Astrocyte (in vitro differentiated cells and primary cell): ENCODE measurements at regions not wholly inside any gene's neighbourhood (a gene's known extent, or its start where the extent isn't known, plus 50 kb on each side); places are given as distances from the start of the nearest gene placed in this dataset.

ENCODE experiments used
- DNase-seq: peaks from one replicate; pipeline ENCODE4 v3.0.0-alpha.2; 2010; ENCODE audit warnings: low read depth
- FAIRE-seq: peaks from 2 replicates; lab custom pipeline; 2011; peaks lifted over from hg19 to GRCh38; lab: Jason Lieb, UNC
- H2AFZ ChIP-seq: 2 replicates; pipeline ENCODE4 v1.6.0; 2012; ENCODE audit warnings: low read depth, low read length, inconsistent platforms
- H3K27ac ChIP-seq: 2 replicates; pipeline ENCODE4 v1.5.1; 2011; ENCODE audit warnings: low read depth, low read length, inconsistent platforms
- H3K27me3 ChIP-seq: 2 replicates; pipeline ENCODE4 v1.6.0; 2011; ENCODE audit warnings: low read length, inconsistent platforms; ENCODE audit not compliant: insufficient read depth
- H3K36me3 ChIP-seq: 2 replicates; pipeline ENCODE4 v1.5.1; 2011; ENCODE audit warnings: low read length, inconsistent platforms; ENCODE audit not compliant: insufficient read depth
- H3K4me1 ChIP-seq: 2 replicates; pipeline ENCODE4 v1.5.1; 2011; ENCODE audit warnings: low read length, inconsistent platforms; ENCODE audit not compliant: insufficient read depth
- H3K4me2 ChIP-seq: 2 replicates; pipeline ENCODE4 v1.6.0; 2012; ENCODE audit warnings: low read length, inconsistent platforms
- H3K4me3 ChIP-seq: 2 replicates; pipeline ENCODE4 v1.5.1; 2011; ENCODE audit warnings: low read depth, mild to moderate bottlenecking, low read length, inconsistent platforms; ENCODE audit not compliant: insufficient read depth
- H3K79me2 ChIP-seq: 2 replicates; pipeline ENCODE4 v1.6.0; 2012; ENCODE audit warnings: mild to moderate bottlenecking, low read length, inconsistent platforms; ENCODE audit not compliant: insufficient read depth
- H3K9ac ChIP-seq: 2 replicates; pipeline ENCODE4 v1.6.0; 2012; ENCODE audit warnings: mild to moderate bottlenecking, low read length, inconsistent platforms
- H3K9me3 ChIP-seq: 2 replicates; pipeline ENCODE4 v1.5.1; 2012; ENCODE audit warnings: low read depth, mild to moderate bottlenecking, low read length, inconsistent platforms; ENCODE audit not compliant: insufficient read depth
- H4K20me1 ChIP-seq: 2 replicates; pipeline ENCODE4 v1.6.0; 2012; ENCODE audit warnings: low read length, inconsistent platforms; ENCODE audit not compliant: insufficient read depth
- H3K27ac Mint-ChIP-seq: one replicate; pipeline ENCODE4 v1.8.0; 2021; ENCODE audit warnings: mild to moderate bottlenecking, mixed read lengths; ENCODE audit not compliant: unreplicated experiment
- H3K27me3 Mint-ChIP-seq: one replicate; pipeline ENCODE4 v1.8.0; 2021; ENCODE audit warnings: low read depth, mixed read lengths; ENCODE audit not compliant: unreplicated experiment
- H3K36me3 Mint-ChIP-seq: one replicate; pipeline ENCODE4 v1.8.0; 2021; ENCODE audit warnings: low read depth, mixed read lengths; ENCODE audit not compliant: unreplicated experiment
- H3K4me1 Mint-ChIP-seq: one replicate; pipeline ENCODE4 v1.8.0; 2021; ENCODE audit warnings: low read depth, mixed read lengths; ENCODE audit not compliant: unreplicated experiment
- H3K4me3 Mint-ChIP-seq: one replicate; pipeline ENCODE4 v1.8.0; 2021; ENCODE audit warnings: mild to moderate bottlenecking, moderate library complexity, mixed read lengths; ENCODE audit not compliant: unreplicated experiment
- H3K9me3 Mint-ChIP-seq: one replicate; pipeline ENCODE4 v1.8.0; 2021; ENCODE audit warnings: mild to moderate bottlenecking, mixed read lengths; ENCODE audit not compliant: unreplicated experiment
- EZH2 ChIP-seq: IDR thresholded peaks from 2 replicates; pipeline ENCODE4 v1.6.1; 2012; ENCODE audit warnings: mild to moderate bottlenecking, low read length, inconsistent platforms; ENCODE audit not compliant: insufficient read depth
- TF ChIP-seq, protein P1 (sequence below): IDR thresholded peaks from 2 replicates; pipeline ENCODE4 v1.5.1; 2011; ENCODE audit warnings: low read depth, mild to moderate bottlenecking, inconsistent platforms, low read length, moderate library complexity; ENCODE audit not compliant: insufficient read depth

DNA sequence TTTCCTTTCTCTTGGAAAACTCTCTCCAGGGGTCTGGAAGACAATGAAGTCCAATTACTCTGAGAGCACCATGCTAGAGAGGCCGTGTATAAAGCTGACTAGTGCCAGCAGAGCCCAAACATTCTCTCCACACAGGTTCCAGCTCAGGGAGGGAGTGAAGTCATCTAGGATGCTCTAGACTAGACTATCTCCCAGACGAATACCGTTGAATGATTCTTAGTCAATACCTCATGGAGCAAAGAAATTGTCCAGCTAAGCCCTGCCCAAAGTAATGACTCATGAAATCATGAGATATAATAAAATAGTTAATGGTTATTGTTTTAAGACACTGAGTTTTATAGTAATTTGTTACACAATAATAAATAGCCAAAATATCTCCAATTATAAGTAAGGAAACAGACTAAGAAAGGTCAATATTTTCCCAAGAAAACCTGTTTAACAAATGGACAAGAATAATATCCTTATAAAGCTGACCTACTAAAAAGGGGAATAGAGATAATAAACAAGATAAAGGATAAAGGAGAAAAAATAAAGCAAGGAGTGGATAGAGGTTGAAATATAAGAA is 163.9 kb upstream of the LRRC7 start:
- Mint-ChIP-seq H3K36me3 (no peaks in the 10 kb centered on the region), H3K4me1 (peaks cover 12% of the 10 kb centered on the region), H3K9me3 (no peaks in the 10 kb centered on the region), H3K27me3 (peaks cover 3% of the 10 kb centered on the region), H3K27ac (peak overlapping the region; percentile 79), H3K4me3 (no peak overlapping the region)
- no peak overlapping the region for H3K4me2 ChIP-seq
- H2AFZ ChIP-seq = no peak overlapping the region
- H3K79me2 ChIP-seq = no peaks in the 10 kb centered on the region
- no peak overlapping the region for H3K9ac ChIP-seq
- no peak overlapping the region for H3K4me3 ChIP-seq
- no peak for TF ChIP-seq EZH2
- TF ChIP-seq, protein P1, sequence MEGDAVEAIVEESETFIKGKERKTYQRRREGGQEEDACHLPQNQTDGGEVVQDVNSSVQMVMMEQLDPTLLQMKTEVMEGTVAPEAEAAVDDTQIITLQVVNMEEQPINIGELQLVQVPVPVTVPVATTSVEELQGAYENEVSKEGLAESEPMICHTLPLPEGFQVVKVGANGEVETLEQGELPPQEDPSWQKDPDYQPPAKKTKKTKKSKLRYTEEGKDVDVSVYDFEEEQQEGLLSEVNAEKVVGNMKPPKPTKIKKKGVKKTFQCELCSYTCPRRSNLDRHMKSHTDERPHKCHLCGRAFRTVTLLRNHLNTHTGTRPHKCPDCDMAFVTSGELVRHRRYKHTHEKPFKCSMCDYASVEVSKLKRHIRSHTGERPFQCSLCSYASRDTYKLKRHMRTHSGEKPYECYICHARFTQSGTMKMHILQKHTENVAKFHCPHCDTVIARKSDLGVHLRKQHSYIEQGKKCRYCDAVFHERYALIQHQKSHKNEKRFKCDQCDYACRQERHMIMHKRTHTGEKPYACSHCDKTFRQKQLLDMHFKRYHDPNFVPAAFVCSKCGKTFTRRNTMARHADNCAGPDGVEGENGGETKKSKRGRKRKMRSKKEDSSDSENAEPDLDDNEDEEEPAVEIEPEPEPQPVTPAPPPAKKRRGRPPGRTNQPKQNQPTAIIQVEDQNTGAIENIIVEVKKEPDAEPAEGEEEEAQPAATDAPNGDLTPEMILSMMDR = no peak
- H3K27ac ChIP-seq = no peak overlapping the region
- H4K20me1 ChIP-seq = no peaks in the 10 kb centered on the region
- no peak for FAIRE-seq
- no peaks in the 10 kb centered on the region for H3K4me1 ChIP-seq
- H3K9me3 ChIP-seq = no peaks in the 10 kb centered on the region
- no peaks in the 10 kb centered on the region for H3K36me3 ChIP-seq
- H3K27me3 ChIP-seq = no peaks in the 10 kb centered on the region
- DNase-seq = no peak

DNA sequence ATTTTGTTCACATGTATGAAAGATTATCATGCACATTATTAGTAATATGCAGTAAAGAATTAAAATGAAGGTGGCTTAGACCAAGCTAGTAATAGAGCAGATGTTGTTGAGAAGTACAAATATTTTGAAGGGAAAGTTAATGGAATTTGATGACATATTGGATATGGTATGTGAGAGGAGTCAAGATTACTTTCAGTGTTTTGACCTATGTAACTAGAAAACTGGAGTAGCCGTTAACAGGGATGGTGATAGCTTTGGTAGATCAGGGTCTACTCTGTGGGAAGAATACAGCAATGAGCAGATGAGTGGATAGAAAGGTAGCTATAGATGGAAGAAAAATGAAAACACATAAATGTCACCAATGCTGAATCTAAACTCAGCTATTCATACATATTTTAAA is 163.2 kb upstream of the LRRC7 start:
- TF ChIP-seq EZH2 = no peak
- TF ChIP-seq, protein P1 = no peak
- no peak overlapping the region for H3K4me3 Mint-ChIP-seq
- Histone ChIP-seq H3K27ac (no peak overlapping the region), H3K4me2 (no peak overlapping the region), H3K9ac (no peak overlapping the region), H3K4me3 (no peak overlapping the region), H2AFZ (no peak overlapping the region), H3K9me3 (no peaks in the 10 kb centered on the region), H3K36me3 (no peaks in the 10 kb centered on the region), H4K20me1 (no peaks in the 10 kb centered on the region), H3K4me1 (no peaks in the 10 kb centered on the region), H3K79me2 (no peaks in the 10 kb centered on the region), H3K27me3 (no peaks in the 10 kb centered on the region)
- no peaks in the 10 kb centered on the region for H3K36me3 Mint-ChIP-seq
- DNase-seq = peak; percentile 9
- no peak for FAIRE-seq
- H3K27me3 Mint-ChIP-seq = peaks cover 3% of the 10 kb centered on the region
- no peaks in the 10 kb centered on the region for H3K9me3 Mint-ChIP-seq
- H3K4me1 Mint-ChIP-seq = peaks cover 12% of the 10 kb centered on the region
- peak overlapping the region; percentile 79 for H3K27ac Mint-ChIP-seq

DNA sequence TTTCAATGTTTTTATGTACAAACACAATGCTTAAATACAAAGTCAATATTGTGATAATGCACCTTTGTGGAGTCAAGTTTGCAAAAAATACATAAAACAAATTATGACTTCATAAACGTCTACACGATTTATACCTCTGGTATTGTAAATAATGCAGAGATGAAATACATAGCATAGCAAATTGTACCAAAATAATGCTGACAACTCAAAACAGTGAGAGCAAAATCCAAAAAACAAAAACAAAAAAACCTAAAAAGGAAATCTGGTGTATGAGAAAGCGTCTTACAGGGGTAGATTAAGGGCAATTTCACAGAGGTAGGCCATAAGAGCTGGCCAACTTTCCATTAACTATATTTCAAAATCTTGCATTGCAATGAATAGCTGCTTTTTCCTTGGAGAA is 161.5 kb upstream of the LRRC7 start:
- no peak overlapping the region for H3K4me3 ChIP-seq
- H3K27ac Mint-ChIP-seq = no peak overlapping the region
- H3K36me3 ChIP-seq = no peaks in the 10 kb centered on the region
- no peak for TF ChIP-seq EZH2
- TF ChIP-seq, protein P1 = no peak
- H3K9ac ChIP-seq = no peak overlapping the region
- no peaks in the 10 kb centered on the region for H3K36me3 Mint-ChIP-seq
- FAIRE-seq (no peak), DNase-seq (no peak)
- H3K4me3 Mint-ChIP-seq = no peak overlapping the region
- peaks cover 12% of the 10 kb centered on the region for H3K4me1 Mint-ChIP-seq
- no peaks in the 10 kb centered on the region for H3K79me2 ChIP-seq
- H3K4me1 ChIP-seq = no peaks in the 10 kb centered on the region
- no peak overlapping the region for H3K27ac ChIP-seq
- no peaks in the 10 kb centered on the region for H3K9me3 Mint-ChIP-seq
- H3K27me3 Mint-ChIP-seq = peaks cover 3% of the 10 kb centered on the region
- H3K9me3 ChIP-seq = no peaks in the 10 kb centered on the region
- H3K27me3 ChIP-seq = no peaks in the 10 kb centered on the region
- H2AFZ ChIP-seq = no peak overlapping the region
- H3K4me2 ChIP-seq = no peak overlapping the region
- no peaks in the 10 kb centered on the region for H4K20me1 ChIP-seq
